ENCODE measurements at regions not wholly inside any gene's neighbourhood (a gene's known extent, or its start where the extent isn't known, plus 50 kb on each side); places are given as distances from the start of the nearest gene placed in this dataset.

DNA sequence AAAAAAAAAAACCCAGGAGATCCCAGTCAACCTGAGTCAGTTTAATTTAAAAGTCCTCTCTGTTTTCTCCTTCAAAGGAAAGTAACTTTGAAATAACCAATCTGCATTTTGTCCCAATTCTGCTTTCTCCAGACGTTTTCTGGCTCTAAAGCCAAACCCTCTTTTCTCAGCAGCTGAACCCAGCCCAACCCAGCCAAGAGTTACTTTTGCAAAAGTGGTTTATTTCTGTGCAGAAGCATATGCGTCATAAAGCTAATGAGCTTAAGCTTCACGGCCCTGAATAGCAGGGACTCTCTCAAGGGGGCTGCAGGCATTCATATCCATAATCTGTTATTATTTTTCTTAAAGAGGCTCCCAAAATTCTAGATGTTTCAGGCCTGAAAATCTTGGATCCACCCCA, 176.6 kb downstream of the GALC start:
- WGBS, 2 experiments (ENCODE audit: insufficient coverage in 2 of 2) = 94% methylated on average over 3 of the region's 3 CpGs; no CpG with 5 or more reads in 1 of the 2 experiments
- H3K4me3 ChIP-seq (ENCODE audit: extremely low read depth, insufficient read depth, low read length, poor library complexity, severe bottlenecking) = no peak overlapping the region

DNA sequence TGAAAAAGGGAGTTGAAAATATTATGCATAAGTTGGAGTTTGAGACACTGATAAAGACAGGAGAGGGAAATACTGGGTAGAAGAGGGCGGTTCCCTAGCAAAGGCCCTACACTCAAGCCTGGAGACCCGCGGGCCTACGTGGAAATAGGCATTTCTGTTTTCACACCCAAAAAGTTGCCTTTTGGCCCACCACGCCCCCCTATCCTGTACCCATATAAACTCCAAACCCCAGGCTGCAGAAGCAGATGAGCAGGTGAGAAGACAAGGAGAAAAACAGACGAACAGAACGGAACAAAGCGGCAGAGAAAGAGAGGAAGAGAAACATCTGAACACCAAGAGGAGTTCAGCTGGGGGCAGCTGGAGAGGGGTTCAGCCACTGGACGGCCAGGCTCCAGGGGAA, 177.9 kb downstream of the GALC start:
- no peaks in the 10 kb centered on the region for H3K36me3 ChIP-seq (ENCODE audit: control insufficient read depth, insufficient read depth, low read length)
- peaks cover 2% of the 10 kb centered on the region for H3K4me1 ChIP-seq (ENCODE audit: control insufficient read depth, insufficient read depth, low read length, poor library complexity, severe bottlenecking)
- H3K4me3 ChIP-seq (ENCODE audit: extremely low read depth, insufficient read depth, low read length, poor library complexity, severe bottlenecking) = no peak overlapping the region
- 100% methylated on average over 2 to 4 of the region's 9 CpGs for WGBS, 2 experiments (ENCODE audit: insufficient coverage in 2 of 2)
- H3K9me3 ChIP-seq (ENCODE audit: control insufficient read depth, low read length) = no peaks in the 10 kb centered on the region
- no peak overlapping the region for H3K27ac ChIP-seq (ENCODE audit: low read depth, low read length, severe bottlenecking)

More for the DNA sequence above, 176.6 kb downstream of the GALC start:
- no peaks in the 10 kb centered on the region for H3K36me3 ChIP-seq (ENCODE audit: control insufficient read depth, insufficient read depth, low read length)
- H3K9me3 ChIP-seq (ENCODE audit: control insufficient read depth, low read length) = no peaks in the 10 kb centered on the region
- no peak overlapping the region for H3K27ac ChIP-seq (ENCODE audit: low read depth, low read length, severe bottlenecking)
- no peaks in the 10 kb centered on the region for H3K4me1 ChIP-seq (ENCODE audit: control insufficient read depth, insufficient read depth, low read length, poor library complexity, severe bottlenecking)

DNA sequence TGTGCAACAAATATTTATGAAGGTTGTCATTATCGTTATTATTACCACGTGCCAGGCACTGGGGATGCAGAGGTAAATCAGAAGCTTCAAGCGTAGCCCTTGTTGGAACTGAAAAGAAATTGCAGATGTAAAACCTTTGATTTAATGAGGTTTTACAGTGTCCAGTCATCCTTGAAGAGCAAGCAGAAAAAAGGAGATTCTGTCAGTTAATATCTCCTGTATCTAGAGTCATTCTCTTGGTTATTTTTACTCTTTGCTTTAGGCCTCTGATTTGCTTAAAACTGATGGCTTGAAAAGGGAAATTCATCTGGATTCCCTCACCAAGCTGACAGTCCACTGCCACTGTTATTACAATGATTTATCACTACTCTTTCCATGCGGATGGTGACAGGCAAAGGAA, 179.3 kb downstream of the GALC start:
- no peak overlapping the region for H3K4me3 ChIP-seq (ENCODE audit: extremely low read depth, insufficient read depth, low read length, poor library complexity, severe bottlenecking)
- no peaks in the 10 kb centered on the region for H3K36me3 ChIP-seq (ENCODE audit: control insufficient read depth, insufficient read depth, low read length)
- peaks cover 2% of the 10 kb centered on the region for H3K4me1 ChIP-seq (ENCODE audit: control insufficient read depth, insufficient read depth, low read length, poor library complexity, severe bottlenecking)
- H3K9me3 ChIP-seq (ENCODE audit: control insufficient read depth, low read length) = no peaks in the 10 kb centered on the region
- 74 to 79% methylated on average over 4 of the region's 4 CpGs for WGBS, 2 experiments (ENCODE audit: insufficient coverage in 2 of 2)
- H3K27ac ChIP-seq (ENCODE audit: low read depth, low read length, severe bottlenecking) = peak overlapping the region; percentile 8

- Histone ChIP-seq H3K4me3 (ENCODE audit: extremely low read depth, insufficient read depth, low read length, poor library complexity, severe bottlenecking) (no peak overlapping the region), H3K4me1 (ENCODE audit: control insufficient read depth, insufficient read depth, low read length, poor library complexity, severe bottlenecking) (peaks cover 2% of the 10 kb centered on the region), H3K9me3 (ENCODE audit: control insufficient read depth, low read length) (no peaks in the 10 kb centered on the region), H3K36me3 (ENCODE audit: control insufficient read depth, insufficient read depth, low read length) (no peaks in the 10 kb centered on the region), H3K27ac (ENCODE audit: low read depth, low read length, severe bottlenecking) (no peak overlapping the region)
- 83 to 100% methylated on average over 1 of the region's 1 CpG for WGBS, 2 experiments (ENCODE audit: insufficient coverage in 2 of 2)
Observed at GRCh38 chr14:87813211-87813610, 179.8 kb downstream of the GALC start.

DNA sequence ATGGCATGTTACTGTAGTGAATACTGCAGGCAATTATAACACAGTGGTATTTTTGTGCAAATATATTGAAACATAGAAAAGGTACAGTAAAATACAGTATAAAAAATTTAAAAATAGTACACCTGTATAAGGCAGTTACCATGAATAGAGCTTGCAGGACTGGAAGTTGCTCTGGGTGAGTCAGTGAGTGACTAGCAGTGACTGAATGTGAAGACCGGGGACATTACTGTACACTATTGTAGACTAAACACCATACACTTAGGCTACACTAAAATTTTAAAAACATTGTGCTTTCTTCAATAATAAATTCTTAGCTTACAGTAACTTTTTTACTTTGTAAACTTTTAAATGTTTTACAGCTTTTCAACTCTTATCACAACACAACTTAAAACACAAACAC, 181.7 kb downstream of the GALC start:
- H3K4me1 ChIP-seq (ENCODE audit: control insufficient read depth, insufficient read depth, low read length, poor library complexity, severe bottlenecking) = peaks cover 2% of the 10 kb centered on the region
- H3K4me3 ChIP-seq (ENCODE audit: extremely low read depth, insufficient read depth, low read length, poor library complexity, severe bottlenecking) = no peak overlapping the region
- no CpG with 5 or more reads among the region's 1 CpG for whole genome bisulfite sequencing, 2 experiments (ENCODE audit: insufficient coverage in 2 of 2)
- H3K9me3 ChIP-seq (ENCODE audit: control insufficient read depth, low read length) = no peaks in the 10 kb centered on the region
- no peak overlapping the region for H3K27ac ChIP-seq (ENCODE audit: low read depth, low read length, severe bottlenecking)
- no peaks in the 10 kb centered on the region for H3K36me3 ChIP-seq (ENCODE audit: control insufficient read depth, insufficient read depth, low read length)

DNA sequence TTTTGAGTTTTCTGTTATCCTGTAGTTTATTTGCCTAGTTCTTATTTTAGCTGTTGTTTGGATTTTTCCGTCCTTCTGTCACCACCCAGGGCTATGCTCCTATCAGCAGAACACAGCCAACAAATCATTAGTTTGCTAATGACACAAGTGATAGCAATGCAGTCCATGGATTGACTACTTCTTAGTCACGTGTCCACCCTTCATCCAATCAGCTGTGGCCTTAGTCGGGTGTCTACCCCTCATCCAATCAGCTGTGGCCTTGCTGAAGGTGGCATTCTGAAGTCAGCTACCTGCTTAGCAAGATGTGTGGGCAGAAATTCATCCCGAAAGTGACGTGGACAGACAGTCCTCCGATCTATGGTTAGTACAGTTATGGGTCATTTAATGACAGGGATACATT, 182.3 kb downstream of the GALC start:
- Histone ChIP-seq H3K27ac (ENCODE audit: low read depth, low read length, severe bottlenecking) (no peak overlapping the region), H3K9me3 (ENCODE audit: control insufficient read depth, low read length) (no peaks in the 10 kb centered on the region), H3K4me3 (ENCODE audit: extremely low read depth, insufficient read depth, low read length, poor library complexity, severe bottlenecking) (no peak overlapping the region), H3K4me1 (ENCODE audit: control insufficient read depth, insufficient read depth, low read length, poor library complexity, severe bottlenecking) (peaks cover 2% of the 10 kb centered on the region), H3K36me3 (ENCODE audit: control insufficient read depth, insufficient read depth, low read length) (no peaks in the 10 kb centered on the region)
- WGBS, 2 experiments (ENCODE audit: insufficient coverage in 2 of 2) = 93 to 97% methylated on average over 5 of the region's 6 CpGs

GRCh38 chr14:87809261-87809660, 183.7 kb downstream of the GALC start:
- Histone ChIP-seq H3K4me1 (ENCODE audit: control insufficient read depth, insufficient read depth, low read length, poor library complexity, severe bottlenecking) (peaks cover 2% of the 10 kb centered on the region), H3K4me3 (ENCODE audit: extremely low read depth, insufficient read depth, low read length, poor library complexity, severe bottlenecking) (no peak overlapping the region), H3K36me3 (ENCODE audit: control insufficient read depth, insufficient read depth, low read length) (no peaks in the 10 kb centered on the region), H3K9me3 (ENCODE audit: control insufficient read depth, low read length) (peaks cover 3% of the 10 kb centered on the region), H3K27ac (ENCODE audit: low read depth, low read length, severe bottlenecking) (no peak overlapping the region)
- WGBS, 2 experiments (ENCODE audit: insufficient coverage in 2 of 2) = 97% methylated on average over 3 to 5 of the region's 5 CpGs

- no peak overlapping the region for H3K4me3 ChIP-seq (ENCODE audit: extremely low read depth, insufficient read depth, low read length, poor library complexity, severe bottlenecking)
- peaks cover 2% of the 10 kb centered on the region for H3K4me1 ChIP-seq (ENCODE audit: control insufficient read depth, insufficient read depth, low read length, poor library complexity, severe bottlenecking)
- no peak overlapping the region for H3K27ac ChIP-seq (ENCODE audit: low read depth, low read length, severe bottlenecking)
- WGBS, 2 experiments (ENCODE audit: insufficient coverage in 2 of 2) = 10 to 16% methylated on average over 2 to 4 of the region's 4 CpGs
- peaks cover 3% of the 10 kb centered on the region for H3K9me3 ChIP-seq (ENCODE audit: control insufficient read depth, low read length)
- no peaks in the 10 kb centered on the region for H3K36me3 ChIP-seq (ENCODE audit: control insufficient read depth, insufficient read depth, low read length)
Observed at GRCh38 chr14:87805315-87805723, 187.7 kb downstream of the GALC start.

DNA sequence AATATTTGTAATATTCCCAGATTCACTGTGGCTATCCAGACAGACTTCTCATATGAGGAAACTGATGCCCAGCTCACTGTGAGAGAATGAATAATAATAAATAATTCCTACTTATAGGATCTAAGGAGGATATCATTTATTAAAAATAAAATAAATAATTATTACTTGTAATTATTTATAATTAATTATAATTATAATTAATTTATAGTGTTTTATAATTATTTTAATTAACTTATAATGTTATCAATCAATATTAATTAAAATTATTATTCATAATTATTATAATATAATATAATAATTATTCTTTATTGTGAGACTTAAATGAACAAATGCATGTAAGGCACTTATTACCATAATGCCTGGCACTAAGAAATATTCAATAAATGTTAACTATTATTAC, 192.8 kb downstream of the GALC start:
- Histone ChIP-seq H3K9me3 (ENCODE audit: control insufficient read depth, low read length) (peaks cover 3% of the 10 kb centered on the region), H3K36me3 (ENCODE audit: control insufficient read depth, insufficient read depth, low read length) (no peaks in the 10 kb centered on the region), H3K4me1 (ENCODE audit: control insufficient read depth, insufficient read depth, low read length, poor library complexity, severe bottlenecking) (no peaks in the 10 kb centered on the region), H3K4me3 (ENCODE audit: extremely low read depth, insufficient read depth, low read length, poor library complexity, severe bottlenecking) (no peak overlapping the region), H3K27ac (ENCODE audit: low read depth, low read length, severe bottlenecking) (no peak overlapping the region)

DNA sequence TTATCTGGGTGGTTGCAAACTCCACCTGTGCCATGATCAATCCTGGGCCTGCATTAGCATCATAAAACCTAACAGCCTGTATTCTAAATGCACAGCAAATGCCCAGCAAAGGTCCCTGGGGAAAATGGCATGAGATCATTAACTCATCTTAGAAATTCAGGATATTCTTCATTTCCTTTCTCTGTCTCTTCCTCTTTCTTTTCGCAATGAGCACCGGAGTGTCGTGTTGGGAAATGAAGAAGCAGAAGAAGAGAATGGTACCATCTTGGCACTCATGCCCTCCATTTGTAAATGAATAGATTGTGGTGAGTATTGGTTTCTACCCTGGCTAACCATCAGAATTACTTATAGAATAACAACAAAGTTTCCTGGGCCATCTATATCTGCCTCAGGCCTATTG, 193.6 kb downstream of the GALC start:
- Histone ChIP-seq H3K27ac (ENCODE audit: low read depth, low read length, severe bottlenecking) (no peak overlapping the region), H3K36me3 (ENCODE audit: control insufficient read depth, insufficient read depth, low read length) (no peaks in the 10 kb centered on the region), H3K4me1 (ENCODE audit: control insufficient read depth, insufficient read depth, low read length, poor library complexity, severe bottlenecking) (no peaks in the 10 kb centered on the region), H3K9me3 (ENCODE audit: control insufficient read depth, low read length) (peaks cover under 1% of the 10 kb centered on the region), H3K4me3 (ENCODE audit: extremely low read depth, insufficient read depth, low read length, poor library complexity, severe bottlenecking) (no peak overlapping the region)
- WGBS, 2 experiments (ENCODE audit: insufficient coverage in 2 of 2) = no CpG with 5 or more reads among the region's 3 CpGs

- 73 to 83% methylated on average over 7 of the region's 7 CpGs for WGBS, 2 experiments (ENCODE audit: insufficient coverage in 2 of 2)
- H3K9me3 ChIP-seq (ENCODE audit: control insufficient read depth, low read length) = no peaks in the 10 kb centered on the region
- H3K4me1 ChIP-seq (ENCODE audit: control insufficient read depth, insufficient read depth, low read length, poor library complexity, severe bottlenecking) = no peaks in the 10 kb centered on the region
- H3K4me3 ChIP-seq (ENCODE audit: extremely low read depth, insufficient read depth, low read length, poor library complexity, severe bottlenecking) = no peak overlapping the region
- H3K36me3 ChIP-seq (ENCODE audit: control insufficient read depth, insufficient read depth, low read length) = no peaks in the 10 kb centered on the region
- no peak overlapping the region for H3K27ac ChIP-seq (ENCODE audit: low read depth, low read length, severe bottlenecking)
Observed at GRCh38 chr14:87797001-87797400, 196.0 kb downstream of the GALC start.

DNA sequence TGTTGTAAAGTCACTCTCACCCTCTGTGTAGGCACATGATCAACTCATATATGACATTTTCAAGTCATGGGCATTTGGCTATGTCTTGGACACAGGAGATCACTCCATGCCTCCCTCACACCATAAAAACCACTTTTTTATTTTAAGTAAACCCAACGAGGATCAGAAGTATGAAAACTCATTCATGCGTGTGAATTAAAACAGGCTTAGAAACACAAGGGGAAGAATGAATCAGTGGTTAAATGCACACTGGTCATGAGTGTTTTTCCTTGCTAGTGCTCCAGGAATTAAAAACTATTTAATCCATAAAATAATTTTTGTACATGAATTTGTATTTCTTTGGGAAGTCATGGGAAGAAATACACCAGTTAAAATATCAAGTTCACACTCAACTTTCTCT, 198.4 kb downstream of the GALC start:
- H3K27ac ChIP-seq (ENCODE audit: low read depth, low read length, severe bottlenecking) = no peak overlapping the region
- H3K4me1 ChIP-seq (ENCODE audit: control insufficient read depth, insufficient read depth, low read length, poor library complexity, severe bottlenecking) = no peaks in the 10 kb centered on the region
- WGBS, 2 experiments (ENCODE audit: insufficient coverage in 2 of 2) = no CpG with 5 or more reads among the region's 2 CpGs
- no peak overlapping the region for H3K4me3 ChIP-seq (ENCODE audit: extremely low read depth, insufficient read depth, low read length, poor library complexity, severe bottlenecking)
- H3K9me3 ChIP-seq (ENCODE audit: control insufficient read depth, low read length) = no peaks in the 10 kb centered on the region
- H3K36me3 ChIP-seq (ENCODE audit: control insufficient read depth, insufficient read depth, low read length) = no peaks in the 10 kb centered on the region
